ENCODE measurements at regions not wholly inside any gene's neighbourhood (a gene's known extent, or its start where the extent isn't known, plus 50 kb on each side); places are given as distances from the start of the nearest gene placed in this dataset.

DNA sequence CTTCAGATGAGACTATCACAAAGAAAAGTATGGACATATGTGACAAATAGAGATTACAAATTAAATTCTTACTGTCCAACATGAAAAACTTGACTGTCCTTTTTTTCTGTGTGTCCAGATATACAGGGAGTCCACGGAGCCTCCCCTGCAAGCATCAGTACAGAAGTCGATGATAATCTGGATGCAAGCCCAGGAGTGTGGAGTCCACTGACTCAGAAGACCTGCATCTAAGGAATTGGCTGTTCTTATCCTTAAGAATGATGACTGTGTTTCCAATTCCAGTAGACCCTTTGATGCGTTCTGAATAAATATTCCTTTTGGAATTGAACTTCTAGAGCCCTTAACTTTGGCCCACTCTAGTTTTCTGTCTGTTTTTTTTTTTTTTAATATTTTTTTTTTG lies 56.7 kb upstream of the TAF11L2 start:
- TF ChIP-seq POLR2AphosphoS5 (IDR thresholded peaks at IDR 0.05): no peak
- TF ChIP-seq, protein P1, sequence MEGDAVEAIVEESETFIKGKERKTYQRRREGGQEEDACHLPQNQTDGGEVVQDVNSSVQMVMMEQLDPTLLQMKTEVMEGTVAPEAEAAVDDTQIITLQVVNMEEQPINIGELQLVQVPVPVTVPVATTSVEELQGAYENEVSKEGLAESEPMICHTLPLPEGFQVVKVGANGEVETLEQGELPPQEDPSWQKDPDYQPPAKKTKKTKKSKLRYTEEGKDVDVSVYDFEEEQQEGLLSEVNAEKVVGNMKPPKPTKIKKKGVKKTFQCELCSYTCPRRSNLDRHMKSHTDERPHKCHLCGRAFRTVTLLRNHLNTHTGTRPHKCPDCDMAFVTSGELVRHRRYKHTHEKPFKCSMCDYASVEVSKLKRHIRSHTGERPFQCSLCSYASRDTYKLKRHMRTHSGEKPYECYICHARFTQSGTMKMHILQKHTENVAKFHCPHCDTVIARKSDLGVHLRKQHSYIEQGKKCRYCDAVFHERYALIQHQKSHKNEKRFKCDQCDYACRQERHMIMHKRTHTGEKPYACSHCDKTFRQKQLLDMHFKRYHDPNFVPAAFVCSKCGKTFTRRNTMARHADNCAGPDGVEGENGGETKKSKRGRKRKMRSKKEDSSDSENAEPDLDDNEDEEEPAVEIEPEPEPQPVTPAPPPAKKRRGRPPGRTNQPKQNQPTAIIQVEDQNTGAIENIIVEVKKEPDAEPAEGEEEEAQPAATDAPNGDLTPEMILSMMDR (IDR thresholded peaks at IDR 0.05): no peak
- no peak for TF ChIP-seq EP300 (IDR thresholded peaks at IDR 0.05)
- no peak for TF ChIP-seq POLR2A (IDR thresholded peaks at IDR 0.05; ENCODE audit: low read depth)
- Histone ChIP-seq H3K9me3 (peaks cover 0 to 14% (median 5%) of the 10 kb centered on the region in 4 donors), H3K27ac (replicated peaks in 1 of 4) (no peak overlapping the region), H3K4me3 (no peak overlapping the region), H3K4me1 (no peaks in the 10 kb centered on the region), H3K27me3 (no peaks in the 10 kb centered on the region), H3K36me3 (no peaks in the 10 kb centered on the region)
- 42% methylated on average over 3 of the region's 3 CpGs for WGBS
- intact Hi-C loops (cut with DNase I): no loop called here
- DNase-seq (ENCODE audit: extremely low spot score): no peak

- Histone ChIP-seq H3K4me3 (no peak overlapping the region), H3K27ac (replicated peaks in 1 of 4) (no peak overlapping the region), H3K36me3 (no peaks in the 10 kb centered on the region), H3K4me1 (no peaks in the 10 kb centered on the region), H3K27me3 (no peaks in the 10 kb centered on the region), H3K9me3 (peaks cover 0 to 14% (median 3%) of the 10 kb centered on the region in 4 donors)
- intact Hi-C loops (cut with DNase I): no loop called here
- 88% methylated on average over 23 of the region's 23 CpGs for WGBS
- DNase-seq (ENCODE audit: extremely low spot score): no peak
- TF ChIP-seq POLR2A (IDR thresholded peaks at IDR 0.05; ENCODE audit: low read depth) (no peak), POLR2AphosphoS5 (IDR thresholded peaks at IDR 0.05) (no peak), EP300 (IDR thresholded peaks at IDR 0.05) (no peak)
- TF ChIP-seq, protein P1 (IDR thresholded peaks at IDR 0.05): no peak
These were observed 54.5 kb upstream of the TAF11L2 start for GRCh38 chr5:17443333-17444130.

- Histone ChIP-seq H3K27me3 (no peaks in the 10 kb centered on the region), H3K36me3 (no peaks in the 10 kb centered on the region), H3K27ac (replicated peaks in 1 of 4) (no peak overlapping the region), H3K9me3 (peaks cover 0 to 7% (median 0%) of the 10 kb centered on the region in 4 donors), H3K4me3 (no peak overlapping the region), H3K4me1 (no peaks in the 10 kb centered on the region)
- intact Hi-C loops (cut with DNase I): no loop called here
- no peak for DNase-seq (ENCODE audit: extremely low spot score)
- TF ChIP-seq POLR2A (IDR thresholded peaks at IDR 0.05; ENCODE audit: low read depth): no peak
- TF ChIP-seq, protein P1 (IDR thresholded peaks at IDR 0.05): no peak
- no peak for TF ChIP-seq POLR2AphosphoS5 (IDR thresholded peaks at IDR 0.05)
- 47% methylated on average over 1 of the region's 1 CpG for WGBS
These were observed 53.5 kb upstream of the TAF11L2 start for GRCh38 chr5:17444496-17444895.

DNA sequence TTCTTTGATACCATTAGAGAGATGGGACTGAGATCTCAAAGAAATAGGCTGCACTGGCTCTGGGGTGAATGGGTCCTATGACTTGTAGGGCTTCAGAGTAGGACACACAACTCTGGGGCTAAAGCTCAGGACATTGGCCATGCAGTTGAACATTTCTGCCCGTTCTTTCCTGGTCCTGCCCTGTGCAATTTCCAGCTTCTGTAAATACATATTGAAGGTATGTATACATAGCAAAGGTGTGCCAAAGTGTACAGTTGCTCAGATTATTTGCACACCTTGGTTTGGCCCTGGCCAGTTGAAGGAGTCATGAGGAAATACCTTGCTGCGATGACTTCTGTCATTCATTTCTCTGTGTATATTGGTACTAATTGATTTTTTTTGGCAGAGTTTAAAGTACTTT lies 52.8 kb upstream of the TAF11L2 start:
- no peaks in the 10 kb centered on the region for H3K36me3 ChIP-seq
- no peaks in the 10 kb centered on the region for H3K27me3 ChIP-seq
- H3K9me3 ChIP-seq: peaks cover 0 to 5% (median 0%) of the 10 kb centered on the region in 4 donors
- no peak overlapping the region for H3K27ac ChIP-seq (replicated peaks in 1 of 4)
- TF ChIP-seq POLR2A (IDR thresholded peaks at IDR 0.05; ENCODE audit: low read depth) (no peak), POLR2AphosphoS5 (IDR thresholded peaks at IDR 0.05) (no peak), EP300 (IDR thresholded peaks at IDR 0.05) (no peak)
- TF ChIP-seq, protein P1 (IDR thresholded peaks at IDR 0.05): no peak
- H3K4me3 ChIP-seq: no peak overlapping the region
- 85% methylated on average over 2 of the region's 2 CpGs for WGBS
- no peak for DNase-seq (ENCODE audit: extremely low spot score)
- intact Hi-C loops (cut with DNase I): no loop called here
- H3K4me1 ChIP-seq: no peaks in the 10 kb centered on the region
